IPS DF 6.9 (cell line): ENCODE measurements at regions not wholly inside any gene's neighbourhood (a gene's known extent, or its start where the extent isn't known, plus 50 kb on each side); places are given as distances from the start of the nearest gene placed in this dataset.

ENCODE experiments used
- DNase-seq: peaks from one replicate; pipeline ENCODE4 v3.0.0-alpha.2; 2013; ENCODE audit warnings: low read depth, low spot score
- H3K27ac ChIP-seq: one replicate; pipeline ENCODE4 v1.5.1; 2013; ENCODE audit warnings: low read length, control low read depth
- H3K27me3 ChIP-seq: 2 replicates; pipeline ENCODE4 v1.6.1; 2013; ENCODE audit warnings: mild to moderate bottlenecking, low read length; ENCODE audit not compliant: control insufficient read depth, insufficient read depth
- H3K36me3 ChIP-seq: 2 replicates; pipeline ENCODE4 v1.6.1; 2013; ENCODE audit warnings: low read length; ENCODE audit not compliant: control insufficient read depth, insufficient read depth
- H3K4me1 ChIP-seq: 2 replicates; pipeline ENCODE4 v1.6.1; 2013; ENCODE audit warnings: low read length; ENCODE audit not compliant: control insufficient read depth, insufficient read depth
- H3K4me3 ChIP-seq: 2 replicates; pipeline ENCODE4 v1.5.1; 2013; ENCODE audit warnings: mild to moderate bottlenecking, low read length
- H3K9me3 ChIP-seq: 2 replicates; pipeline ENCODE4 v1.6.1; 2013; ENCODE audit warnings: low read length, inconsistent platforms; ENCODE audit not compliant: control insufficient read depth, insufficient read depth
- WGBS: extraction: QIAGEN DNeasy Blood & Tissue Kit; methylation state at CpG from one replicate; pipeline ENCODE4 v1.1.7; 2013; ENCODE audit warnings: mixed read lengths, missing lambda C conversion rate; ENCODE audit not compliant: insufficient read length, insufficient coverage; 5-methylcytosine and 5-hydroxymethylcytosine counted together

- WGBS: no CpG with 5 or more reads among the region's 3 CpGs
- H3K9me3 ChIP-seq: no peaks in the 10 kb centered on the region
- DNase-seq: no peak
- H3K4me1 ChIP-seq: no peaks in the 10 kb centered on the region
- H3K27ac ChIP-seq: no peak overlapping the region
- H3K27me3 ChIP-seq: no peaks in the 10 kb centered on the region
- H3K36me3 ChIP-seq: no peaks in the 10 kb centered on the region
- H3K4me3 ChIP-seq: no peak overlapping the region
Observed at GRCh38 chr3:18780959-18781358, 355.8 kb upstream of the SATB1 start.

GRCh38 chr3:18779704-18780103 is 354.6 kb upstream of the SATB1 start:
- Histone ChIP-seq H3K27me3 (no peaks in the 10 kb centered on the region), H3K36me3 (no peaks in the 10 kb centered on the region), H3K27ac (no peak overlapping the region), H3K9me3 (no peaks in the 10 kb centered on the region), H3K4me1 (no peaks in the 10 kb centered on the region), H3K4me3 (no peak overlapping the region)
- DNase-seq: no peak
- WGBS: no CpG with 5 or more reads among the region's 2 CpGs

GRCh38 chr3:18778598-18778997 is 353.5 kb upstream of the SATB1 start:
- Histone ChIP-seq H3K9me3 (no peaks in the 10 kb centered on the region), H3K27ac (no peak overlapping the region), H3K27me3 (no peaks in the 10 kb centered on the region), H3K4me3 (no peak overlapping the region), H3K36me3 (no peaks in the 10 kb centered on the region), H3K4me1 (no peaks in the 10 kb centered on the region)
- WGBS: no CpG with 5 or more reads among the region's 2 CpGs
- DNase-seq: no peak

- Histone ChIP-seq H3K9me3 (no peaks in the 10 kb centered on the region), H3K27ac (no peak overlapping the region), H3K4me1 (no peaks in the 10 kb centered on the region), H3K36me3 (no peaks in the 10 kb centered on the region), H3K4me3 (no peak overlapping the region), H3K27me3 (no peaks in the 10 kb centered on the region)
- no peak for DNase-seq
Observed at GRCh38 chr3:18778094-18778493, 353.0 kb upstream of the SATB1 start.

- Histone ChIP-seq H3K9me3 (no peaks in the 10 kb centered on the region), H3K27me3 (no peaks in the 10 kb centered on the region), H3K4me3 (no peak overlapping the region), H3K27ac (no peak overlapping the region), H3K4me1 (no peaks in the 10 kb centered on the region), H3K36me3 (no peaks in the 10 kb centered on the region)
- WGBS: no CpG with 5 or more reads among the region's 2 CpGs
- no peak for DNase-seq
Observed at GRCh38 chr3:18775501-18775900, 350.4 kb upstream of the SATB1 start.

- Histone ChIP-seq H3K36me3 (no peaks in the 10 kb centered on the region), H3K27ac (no peak overlapping the region), H3K4me3 (no peak overlapping the region), H3K27me3 (no peaks in the 10 kb centered on the region), H3K9me3 (no peaks in the 10 kb centered on the region), H3K4me1 (no peaks in the 10 kb centered on the region)
- no peak for DNase-seq
- no CpG with 5 or more reads among the region's 2 CpGs for WGBS
Observed at GRCh38 chr3:18774319-18775088, 349.4 kb upstream of the SATB1 start.

- H3K27ac ChIP-seq: no peak overlapping the region
- no peaks in the 10 kb centered on the region for H3K36me3 ChIP-seq
- H3K4me3 ChIP-seq: no peak overlapping the region
- no peaks in the 10 kb centered on the region for H3K9me3 ChIP-seq
- H3K27me3 ChIP-seq: no peaks in the 10 kb centered on the region
- H3K4me1 ChIP-seq: no peaks in the 10 kb centered on the region
- no peak for DNase-seq
Observed at GRCh38 chr3:18772699-18773305, 347.7 kb upstream of the SATB1 start.

- Histone ChIP-seq H3K4me1 (no peaks in the 10 kb centered on the region), H3K36me3 (no peaks in the 10 kb centered on the region), H3K27ac (no peak overlapping the region), H3K4me3 (no peak overlapping the region), H3K27me3 (no peaks in the 10 kb centered on the region), H3K9me3 (no peaks in the 10 kb centered on the region)
- DNase-seq: no peak
- no CpG with 5 or more reads among the region's 1 CpG for WGBS
Observed at GRCh38 chr3:18771931-18772330, 346.8 kb upstream of the SATB1 start.

GRCh38 chr3:18770800-18771199 is 345.7 kb upstream of the SATB1 start:
- H3K27me3 ChIP-seq: no peaks in the 10 kb centered on the region
- 80% methylated on average over 1 of the region's 2 CpGs for WGBS
- no peak overlapping the region for H3K4me3 ChIP-seq
- no peaks in the 10 kb centered on the region for H3K9me3 ChIP-seq
- no peak overlapping the region for H3K27ac ChIP-seq
- H3K36me3 ChIP-seq: no peaks in the 10 kb centered on the region
- DNase-seq: no peak
- no peaks in the 10 kb centered on the region for H3K4me1 ChIP-seq

GRCh38 chr3:18767756-18768303 is 342.7 kb upstream of the SATB1 start:
- no peak overlapping the region for H3K27ac ChIP-seq
- WGBS: no CpG with 5 or more reads among the region's 6 CpGs
- H3K27me3 ChIP-seq: no peaks in the 10 kb centered on the region
- no peaks in the 10 kb centered on the region for H3K4me1 ChIP-seq
- H3K36me3 ChIP-seq: no peaks in the 10 kb centered on the region
- no peaks in the 10 kb centered on the region for H3K9me3 ChIP-seq
- no peak overlapping the region for H3K4me3 ChIP-seq
- DNase-seq: no peak

- Histone ChIP-seq H3K9me3 (no peaks in the 10 kb centered on the region), H3K27me3 (no peaks in the 10 kb centered on the region), H3K4me3 (no peak overlapping the region), H3K36me3 (no peaks in the 10 kb centered on the region), H3K4me1 (no peaks in the 10 kb centered on the region), H3K27ac (no peak overlapping the region)
- no peak for DNase-seq
- no CpG with 5 or more reads among the region's 2 CpGs for WGBS
Observed at GRCh38 chr3:18766974-18767373, 341.8 kb upstream of the SATB1 start.
